OCI-LY3 (cell line): ENCODE measurements at regions not wholly inside any gene's neighbourhood (a gene's known extent, or its start where the extent isn't known, plus 50 kb on each side); places are given as distances from the start of the nearest gene placed in this dataset.

Experiments used
- EZH2phosphoT487 ChIP-seq: fragments of 200-600 bp; shearing (Covaris generic); IDR thresholded peaks from 2 replicates; pipeline ENCODE4 v1.6.1; 2018; ENCODE audit warnings: antibody characterized with exemption, mixed run types, low read depth
- TF ChIP-seq, protein P1 (sequence below): fragments of 200-600, 300-600 bp; sonication (generic); IDR thresholded peaks from 2 replicates; pipeline ENCODE4 v1.5.1; 2014; ENCODE audit warnings: antibody characterized with exemption, low read length, low read depth

- TF ChIP-seq EZH2phosphoT487, result no peak
- TF ChIP-seq, protein P1, sequence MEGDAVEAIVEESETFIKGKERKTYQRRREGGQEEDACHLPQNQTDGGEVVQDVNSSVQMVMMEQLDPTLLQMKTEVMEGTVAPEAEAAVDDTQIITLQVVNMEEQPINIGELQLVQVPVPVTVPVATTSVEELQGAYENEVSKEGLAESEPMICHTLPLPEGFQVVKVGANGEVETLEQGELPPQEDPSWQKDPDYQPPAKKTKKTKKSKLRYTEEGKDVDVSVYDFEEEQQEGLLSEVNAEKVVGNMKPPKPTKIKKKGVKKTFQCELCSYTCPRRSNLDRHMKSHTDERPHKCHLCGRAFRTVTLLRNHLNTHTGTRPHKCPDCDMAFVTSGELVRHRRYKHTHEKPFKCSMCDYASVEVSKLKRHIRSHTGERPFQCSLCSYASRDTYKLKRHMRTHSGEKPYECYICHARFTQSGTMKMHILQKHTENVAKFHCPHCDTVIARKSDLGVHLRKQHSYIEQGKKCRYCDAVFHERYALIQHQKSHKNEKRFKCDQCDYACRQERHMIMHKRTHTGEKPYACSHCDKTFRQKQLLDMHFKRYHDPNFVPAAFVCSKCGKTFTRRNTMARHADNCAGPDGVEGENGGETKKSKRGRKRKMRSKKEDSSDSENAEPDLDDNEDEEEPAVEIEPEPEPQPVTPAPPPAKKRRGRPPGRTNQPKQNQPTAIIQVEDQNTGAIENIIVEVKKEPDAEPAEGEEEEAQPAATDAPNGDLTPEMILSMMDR, result no peak
Observed at GRCh38 chr12:115088995-115089841, 405.2 kb upstream of the TBX3 start.
